Naive thymus-derived CD8-positive, alpha-beta T cell (primary cell): ENCODE measurements at regions not wholly inside any gene's neighbourhood (a gene's known extent, or its start where the extent isn't known, plus 50 kb on each side); places are given as distances from the start of the nearest gene placed in this dataset.

Source experiments
- ATAC-seq, 2 donors: fragments of 150-1000 bp; cut with Tn5 transposase in 1 of 2; sonication (Bioruptor Pico), chemical (Tn5 transposase) in 1 of 2; 1 replicate in 1 of 2; 2 replicates in 1 of 2; pipeline ENCODE4 v1.10.0; 2021; ENCODE audit warnings: mild to moderate bottlenecking in 2 of 2, moderate library complexity in 2 of 2
- POLR2A ChIA-PET: fragments of 350-600 bp; sonication (Branson Sonifier 250); formaldehyde crosslinking; loops from one replicate; lab custom pipeline; 2021; ENCODE audit warnings: antibody characterized with exemption; lab: Charles Lee
- DNase-seq, 10 donors: peaks; one replicate each; pipeline versions ENCODE4 v3.0.0 to v3.0.0-alpha.2; 2020 to 2022
- H3K27ac Mint-ChIP-seq, 10 donors: one replicate each; pipeline ENCODE4 v1.8.0; 2020 to 2022; ENCODE audit warnings: mild to moderate bottlenecking in 10 of 10, mixed read lengths in 10 of 10, moderate library complexity in 4 of 10, inconsistent platforms in 1 of 10
- H3K27me3 Mint-ChIP-seq, 5 donors: one replicate each; pipeline ENCODE4 v1.8.0; 2021 to 2022; ENCODE audit warnings: mixed read lengths in 5 of 5
- H3K36me3 Mint-ChIP-seq, 3 donors: one replicate each; pipeline ENCODE4 v1.8.0; 2020 to 2022; ENCODE audit warnings: mixed read lengths in 3 of 3, mild to moderate bottlenecking in 2 of 3, inconsistent platforms in 1 of 3
- H3K4me1 Mint-ChIP-seq, 4 donors: one replicate each; pipeline ENCODE4 v1.8.0; 2021 to 2022; ENCODE audit warnings: mixed read lengths in 4 of 4
- H3K4me3 Mint-ChIP-seq, 10 donors: one replicate each; pipeline ENCODE4 v1.8.0; 2020 to 2022; ENCODE audit warnings: mild to moderate bottlenecking in 10 of 10, mixed read lengths in 10 of 10, moderate library complexity in 6 of 10, inconsistent platforms in 1 of 10
- H3K9me3 Mint-ChIP-seq, 9 donors: one replicate each; pipeline ENCODE4 v1.8.0; 2020 to 2022; ENCODE audit warnings: mixed read lengths in 9 of 9, mild to moderate bottlenecking in 3 of 9, inconsistent platforms in 1 of 9, moderate library complexity in 1 of 9

DNA sequence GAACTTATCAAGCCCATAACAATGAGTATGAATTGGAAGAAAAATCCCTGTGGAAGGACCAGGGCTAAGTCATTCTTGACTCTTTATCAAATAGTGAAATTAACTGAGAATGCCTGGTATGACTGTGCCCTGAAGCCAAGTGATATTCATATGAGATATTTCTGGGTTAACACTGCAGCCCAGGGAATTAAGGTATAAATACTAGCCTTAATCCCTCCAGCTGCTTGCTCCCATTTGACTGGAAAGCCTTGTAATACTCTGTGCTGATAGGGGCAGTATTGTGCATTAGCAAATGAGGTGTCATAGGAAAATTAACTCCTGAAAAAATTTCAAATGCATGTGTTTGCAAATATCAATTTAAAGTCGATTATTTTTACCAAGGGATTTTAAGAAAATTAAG is 568.8 kb downstream of the LMO4 start:
- H3K9me3 Mint-ChIP-seq, result no peaks in the 10 kb centered on the region
- H3K27me3 Mint-ChIP-seq, result peaks cover 0 to 5% (median 3%) of the 10 kb centered on the region in 5 donors
- POLR2A ChIA-PET, result no interaction called here
- no peaks in the 10 kb centered on the region for H3K36me3 Mint-ChIP-seq
- DNase-seq (no peak), ATAC-seq (no peak)
- H3K4me1 Mint-ChIP-seq, result peaks cover 0 to 13% (median 0%) of the 10 kb centered on the region in 4 donors
- H3K4me3 Mint-ChIP-seq, result no peak overlapping the region
- H3K27ac Mint-ChIP-seq, result no peak overlapping the region

DNA sequence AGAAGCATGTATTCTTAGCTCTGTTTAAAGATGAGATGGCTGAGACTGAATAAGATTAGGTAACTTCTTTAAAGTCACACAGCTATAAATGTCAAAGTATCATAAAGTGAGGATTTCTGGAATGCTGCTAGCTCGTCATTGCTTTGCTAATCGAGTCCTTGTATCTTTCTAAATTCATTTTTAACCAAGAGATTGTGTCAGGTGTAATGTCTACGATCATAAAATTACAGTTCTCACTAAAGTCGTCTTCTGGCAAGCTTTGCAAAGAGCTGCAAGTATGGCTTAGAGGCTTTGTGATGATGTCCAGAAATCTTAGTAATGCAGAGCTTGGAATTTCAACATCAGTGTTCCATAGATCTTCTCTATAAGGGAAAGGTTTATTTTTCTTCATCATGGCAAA is 569.8 kb downstream of the LMO4 start:
- POLR2A ChIA-PET, result no interaction called here
- DNase-seq (no peak), ATAC-seq (no peak)
- Mint-ChIP-seq H3K4me1 (peaks cover 0 to 18% (median 3%) of the 10 kb centered on the region in 4 donors), H3K27me3 (peaks cover 0 to 5% (median 3%) of the 10 kb centered on the region in 5 donors), H3K9me3 (no peaks in the 10 kb centered on the region), H3K4me3 (no peak overlapping the region), H3K27ac (no peak overlapping the region), H3K36me3 (no peaks in the 10 kb centered on the region)

DNA sequence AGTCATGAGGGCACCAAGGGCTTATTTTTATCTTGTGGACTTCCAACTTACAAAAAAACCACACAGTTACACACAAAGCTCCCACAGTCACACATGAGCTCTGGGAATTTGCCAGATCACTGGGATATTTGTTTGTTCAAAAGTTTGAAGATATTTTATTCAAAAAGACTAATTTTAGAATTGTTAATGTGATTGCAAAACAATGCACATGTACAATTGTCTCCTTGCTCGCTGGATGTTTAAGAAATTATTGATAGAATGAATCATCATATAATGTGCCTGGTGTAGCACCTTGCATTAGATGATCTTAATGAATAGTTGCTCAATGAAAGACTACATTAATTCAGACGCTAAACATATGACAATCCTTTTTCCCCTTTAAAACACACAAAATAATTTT is 570.3 kb downstream of the LMO4 start:
- Mint-ChIP-seq H3K4me3 (no peak overlapping the region), H3K27me3 (peaks cover 0 to 5% (median 3%) of the 10 kb centered on the region in 5 donors), H3K27ac (no peak overlapping the region), H3K36me3 (no peaks in the 10 kb centered on the region), H3K9me3 (no peaks in the 10 kb centered on the region), H3K4me1 (peaks cover 0 to 15% (median 3%) of the 10 kb centered on the region in 4 donors)
- ATAC-seq, result no peak
- POLR2A ChIA-PET, result no interaction called here
- no peak for DNase-seq

DNA sequence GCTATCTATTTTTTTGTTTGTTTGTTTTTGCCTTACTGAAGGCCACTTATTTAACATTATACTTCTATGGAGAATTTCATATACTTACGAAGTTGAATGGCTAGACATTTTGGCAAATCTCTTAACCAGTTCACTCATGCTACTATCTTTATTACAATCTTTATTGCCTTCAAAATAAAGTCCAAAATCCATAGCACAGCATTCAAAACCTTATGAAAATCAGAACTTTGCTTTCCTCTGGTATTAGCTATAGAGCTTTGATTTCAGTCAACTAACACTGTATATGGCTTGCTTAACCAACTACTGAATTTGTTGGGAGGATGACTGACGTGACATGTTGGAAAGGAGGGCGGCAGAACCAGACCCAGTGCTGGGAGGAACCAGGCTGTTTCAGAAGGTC is 571.1 kb downstream of the LMO4 start:
- no peak overlapping the region for H3K27ac Mint-ChIP-seq
- no peak for ATAC-seq
- H3K9me3 Mint-ChIP-seq, result no peaks in the 10 kb centered on the region
- H3K36me3 Mint-ChIP-seq, result no peaks in the 10 kb centered on the region
- no peak overlapping the region for H3K4me3 Mint-ChIP-seq
- POLR2A ChIA-PET, result no interaction called here
- peaks cover 0 to 10% (median 3%) of the 10 kb centered on the region in 4 donors for H3K4me1 Mint-ChIP-seq
- H3K27me3 Mint-ChIP-seq, result peaks cover 0 to 8% (median 4%) of the 10 kb centered on the region in 5 donors
- DNase-seq, result no peak

DNA sequence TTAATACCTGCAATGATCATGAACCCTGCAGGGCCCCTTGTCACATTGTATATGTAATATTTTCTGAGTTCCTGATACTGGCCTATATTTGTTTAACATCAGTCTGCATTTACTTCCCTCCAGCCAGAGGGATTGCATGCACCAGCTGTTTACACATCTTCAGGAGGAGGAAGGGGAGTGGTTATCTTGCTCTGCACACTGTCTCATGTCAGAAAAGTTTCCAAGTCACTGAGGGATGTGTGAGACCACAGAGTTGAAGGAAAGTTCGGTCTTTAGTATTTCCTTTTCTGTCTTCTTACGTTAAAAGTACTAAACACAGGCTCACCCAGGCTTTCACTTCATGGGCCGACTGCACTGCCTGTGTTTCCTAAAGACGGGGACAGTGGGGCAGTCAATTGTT is 574.1 kb downstream of the LMO4 start:
- Mint-ChIP-seq H3K36me3 (no peaks in the 10 kb centered on the region), H3K27ac (peak overlapping the region in 1 of 10 donors; percentile 19), H3K9me3 (no peaks in the 10 kb centered on the region), H3K4me3 (no peak overlapping the region), H3K4me1 (peaks cover 0 to 10% (median 3%) of the 10 kb centered on the region in 4 donors), H3K27me3 (peaks cover 0 to 8% (median 4%) of the 10 kb centered on the region in 5 donors)
- POLR2A ChIA-PET, result no interaction called here
- ATAC-seq (no peak), DNase-seq (no peak)

DNA sequence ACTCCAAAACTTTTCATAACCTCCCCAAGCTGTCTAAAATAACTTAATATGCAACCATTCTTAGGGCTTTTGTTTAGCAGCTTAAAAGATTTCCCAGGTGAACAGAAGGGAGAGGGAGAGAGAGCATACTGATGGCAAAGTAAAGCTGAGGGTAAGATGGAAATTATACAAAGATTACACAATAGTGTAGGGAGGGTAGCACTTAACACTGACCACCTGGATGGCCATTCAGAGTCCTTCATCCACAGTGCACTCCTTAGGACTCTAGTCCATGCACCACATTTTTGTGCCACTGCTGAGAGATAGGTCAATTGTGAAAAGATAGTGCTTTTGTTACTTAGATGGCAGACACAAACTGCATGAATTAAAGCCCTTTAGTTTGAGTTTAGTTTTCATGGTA is 574.6 kb downstream of the LMO4 start:
- Mint-ChIP-seq H3K4me3 (no peak overlapping the region), H3K36me3 (no peaks in the 10 kb centered on the region), H3K27me3 (peaks cover 0 to 8% (median 4%) of the 10 kb centered on the region in 5 donors), H3K27ac (peak overlapping the region in 1 of 10 donors; percentile 19), H3K9me3 (no peaks in the 10 kb centered on the region), H3K4me1 (peaks cover 0 to 10% (median 3%) of the 10 kb centered on the region in 4 donors)
- ATAC-seq (no peak), DNase-seq (no peak)
- POLR2A ChIA-PET, result no interaction called here

DNA sequence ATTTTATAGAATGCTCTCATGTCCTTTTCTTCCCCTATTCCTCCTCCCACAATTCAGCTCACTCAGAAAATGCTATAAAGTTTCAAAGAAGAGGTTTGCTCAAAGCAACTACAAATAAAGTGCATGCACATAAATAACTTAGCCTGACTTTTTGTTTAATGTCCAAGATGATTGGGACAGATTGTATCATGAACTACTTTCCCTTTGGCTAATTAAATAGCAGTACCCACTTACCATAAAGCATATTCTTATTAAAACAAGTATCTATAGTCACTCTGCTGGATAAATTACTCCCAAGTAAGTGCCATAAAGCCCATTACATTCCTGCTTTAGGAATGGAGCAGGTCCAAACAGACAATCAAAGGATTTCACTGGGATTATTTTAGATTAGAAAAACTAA is 576.0 kb downstream of the LMO4 start:
- DNase-seq, result no peak
- Mint-ChIP-seq H3K4me1 (peaks cover 0 to 10% (median 3%) of the 10 kb centered on the region in 4 donors), H3K9me3 (no peaks in the 10 kb centered on the region), H3K27ac (no peak overlapping the region), H3K27me3 (peaks cover 0 to 8% (median 4%) of the 10 kb centered on the region in 5 donors), H3K4me3 (no peak overlapping the region), H3K36me3 (no peaks in the 10 kb centered on the region)
- ATAC-seq, result no peak
- POLR2A ChIA-PET, result no interaction called here

DNA sequence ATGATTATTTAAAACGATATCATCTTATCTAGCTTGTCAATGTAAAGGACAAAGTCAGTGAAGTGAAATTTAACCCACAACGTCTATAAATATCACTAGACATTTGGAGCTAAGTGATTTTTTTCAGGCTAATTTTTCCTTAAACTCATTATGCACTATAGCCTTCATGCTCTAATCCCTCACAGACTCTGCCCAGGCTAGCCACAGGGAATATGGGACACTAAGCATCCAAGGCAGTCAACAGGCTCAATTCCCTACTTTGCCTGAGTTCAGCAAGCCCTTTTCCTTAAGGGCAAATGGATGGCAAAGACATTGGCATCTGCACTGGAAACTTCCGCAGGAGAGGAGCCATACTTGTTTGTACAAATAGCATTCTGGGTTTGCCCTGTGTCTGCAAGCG is 577.0 kb downstream of the LMO4 start:
- Mint-ChIP-seq H3K27me3 (peaks cover 0 to 3% (median 3%) of the 10 kb centered on the region in 5 donors), H3K27ac (no peak overlapping the region), H3K36me3 (no peaks in the 10 kb centered on the region), H3K9me3 (no peaks in the 10 kb centered on the region), H3K4me1 (peaks cover 0 to 10% (median 3%) of the 10 kb centered on the region in 4 donors), H3K4me3 (no peak overlapping the region)
- ATAC-seq, result no peak
- POLR2A ChIA-PET, result no interaction called here
- no peak for DNase-seq

DNA sequence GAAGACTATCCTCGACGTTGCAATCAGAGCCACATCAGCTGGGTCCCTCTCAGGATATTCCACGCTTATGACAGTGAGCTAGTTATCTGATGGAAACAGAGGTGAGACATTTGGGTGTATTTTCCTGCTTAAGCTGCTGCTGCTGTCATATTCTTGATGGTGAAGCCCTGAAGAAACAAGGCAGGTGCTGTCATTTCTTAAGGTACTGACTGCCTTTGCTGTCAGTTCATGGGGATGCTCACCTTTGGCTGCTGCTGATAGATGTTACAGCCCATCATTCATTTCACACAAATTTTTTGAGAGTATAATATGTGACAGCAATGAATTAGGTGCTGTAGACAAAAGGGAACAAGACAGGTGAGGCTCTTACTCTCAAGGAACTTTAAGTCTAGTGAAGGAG is 577.4 kb downstream of the LMO4 start:
- Mint-ChIP-seq H3K4me3 (no peak overlapping the region), H3K27me3 (peaks cover 0 to 3% (median 1%) of the 10 kb centered on the region in 5 donors), H3K27ac (no peak overlapping the region), H3K36me3 (no peaks in the 10 kb centered on the region), H3K9me3 (peaks cover 0 to under 1% (median 0%) of the 10 kb centered on the region in 9 donors), H3K4me1 (peaks cover 0 to 10% (median 3%) of the 10 kb centered on the region in 4 donors)
- DNase-seq (no peak), ATAC-seq (no peak)
- POLR2A ChIA-PET, result no interaction called here

DNA sequence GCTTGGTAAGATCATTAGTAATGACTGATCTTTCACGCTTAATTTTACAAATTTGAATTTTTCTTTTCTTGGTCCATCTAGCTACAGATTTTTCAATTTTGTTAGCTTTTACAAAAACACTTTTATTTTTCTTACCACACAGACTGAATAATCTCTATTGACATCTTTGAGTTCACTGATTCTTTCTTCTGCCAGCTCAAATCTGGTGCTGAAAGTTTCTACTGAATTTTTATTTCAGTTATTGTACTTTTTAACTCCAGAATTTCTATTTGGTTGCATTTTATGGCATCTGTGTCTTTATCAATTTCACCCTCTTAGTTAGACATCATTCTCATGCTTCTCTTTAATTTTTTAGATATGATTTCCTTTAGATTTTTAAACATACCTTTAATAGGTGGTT is 584.7 kb downstream of the LMO4 start:
- H3K4me3 Mint-ChIP-seq, result no peak overlapping the region
- H3K9me3 Mint-ChIP-seq, result peaks cover 0 to 28% (median 17%) of the 10 kb centered on the region in 9 donors
- no peak for ATAC-seq

DNA sequence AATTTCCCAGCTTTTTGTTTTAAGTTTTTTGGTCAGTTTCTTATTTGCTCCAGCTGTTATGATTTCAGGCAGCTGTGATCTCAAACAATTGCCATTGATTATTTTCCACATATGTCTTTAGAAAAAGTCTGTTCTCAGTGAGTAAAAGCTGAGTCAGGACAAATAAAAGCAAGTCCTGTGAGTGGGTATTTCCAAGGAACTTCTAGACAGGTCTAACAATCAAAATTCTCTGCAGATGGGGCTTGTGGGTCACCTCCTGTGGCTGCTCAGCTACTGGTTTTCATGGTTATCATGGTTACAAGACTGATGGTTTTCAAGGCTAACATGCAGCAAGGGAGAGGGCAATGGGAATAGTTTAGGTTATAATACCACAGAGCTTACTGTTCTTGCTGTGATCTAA is 585.7 kb downstream of the LMO4 start:
- H3K4me3 Mint-ChIP-seq, result no peak overlapping the region
- peaks cover 0 to 28% (median 17%) of the 10 kb centered on the region in 9 donors for H3K9me3 Mint-ChIP-seq
- no peak overlapping the region for H3K27ac Mint-ChIP-seq
- POLR2A ChIA-PET, result no interaction called here
- H3K4me1 Mint-ChIP-seq, result no peaks in the 10 kb centered on the region
- peaks cover 0 to 15% (median 2%) of the 10 kb centered on the region in 3 donors for H3K36me3 Mint-ChIP-seq
- ATAC-seq, result no peak
- DNase-seq, result no peak
- peaks cover 0 to 20% (median 4%) of the 10 kb centered on the region in 5 donors for H3K27me3 Mint-ChIP-seq

More for the DNA sequence above, 584.7 kb downstream of the LMO4 start:
- H3K4me1 Mint-ChIP-seq, result no peaks in the 10 kb centered on the region
- DNase-seq, result no peak
- POLR2A ChIA-PET, result no interaction called here
- H3K36me3 Mint-ChIP-seq, result peaks cover 0 to 15% (median 2%) of the 10 kb centered on the region in 3 donors
- H3K27me3 Mint-ChIP-seq, result peaks cover 0 to 20% (median 4%) of the 10 kb centered on the region in 5 donors
- H3K27ac Mint-ChIP-seq, result no peak overlapping the region

DNA sequence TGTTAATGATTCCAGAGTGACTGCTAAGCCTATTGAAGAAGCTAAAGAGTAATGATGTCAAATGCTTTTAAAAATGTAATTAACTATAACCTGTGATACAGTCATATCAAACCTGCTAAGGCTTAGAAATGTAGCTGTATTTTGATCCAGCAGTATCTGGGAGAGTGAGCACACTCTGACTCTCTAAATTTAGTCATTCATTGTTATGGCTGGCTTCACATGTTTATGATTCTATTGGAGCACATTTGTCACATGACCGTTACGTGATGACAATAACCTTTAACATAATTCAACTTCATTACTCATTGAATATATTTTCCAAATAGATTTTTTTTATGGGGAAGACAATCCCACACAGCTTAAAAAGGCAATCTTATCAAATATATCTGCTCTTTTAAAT is 587.1 kb downstream of the LMO4 start:
- Mint-ChIP-seq H3K9me3 (peaks cover 0 to 28% (median 17%) of the 10 kb centered on the region in 9 donors), H3K27me3 (peaks cover 0 to 20% (median 4%) of the 10 kb centered on the region in 5 donors), H3K27ac (no peak overlapping the region), H3K4me1 (no peaks in the 10 kb centered on the region), H3K4me3 (no peak overlapping the region), H3K36me3 (peaks cover 0 to 15% (median 2%) of the 10 kb centered on the region in 3 donors)
- ATAC-seq, result no peak
- DNase-seq, result no peak
- POLR2A ChIA-PET, result no interaction called here

DNA sequence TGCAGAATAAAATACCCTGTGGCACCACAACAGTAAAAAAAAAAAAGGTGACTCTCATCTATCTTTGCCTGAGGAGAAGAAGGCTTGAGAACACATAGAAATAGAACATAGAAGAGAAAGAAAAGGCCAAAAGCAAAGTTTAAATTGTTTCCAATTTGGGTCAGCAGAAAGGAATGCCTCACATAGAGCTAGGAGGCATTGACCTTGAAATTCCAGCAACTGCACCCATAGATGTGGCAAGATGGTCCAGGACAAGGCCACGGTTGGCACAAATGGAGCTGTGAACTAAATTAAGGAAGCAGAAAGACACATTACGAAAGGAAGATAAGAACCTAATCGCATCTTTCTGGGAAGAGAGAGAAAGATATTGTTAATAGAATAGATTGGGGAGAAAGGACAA is 588.3 kb downstream of the LMO4 start:
- no peak for ATAC-seq
- Mint-ChIP-seq H3K4me3 (no peak overlapping the region), H3K27me3 (peaks cover 0 to 20% (median 4%) of the 10 kb centered on the region in 5 donors), H3K36me3 (peaks cover 0 to 15% (median 2%) of the 10 kb centered on the region in 3 donors), H3K4me1 (no peaks in the 10 kb centered on the region), H3K9me3 (peaks cover 0 to 22% (median 13%) of the 10 kb centered on the region in 9 donors), H3K27ac (no peak overlapping the region)
- no peak for DNase-seq
- POLR2A ChIA-PET, result no interaction called here

DNA sequence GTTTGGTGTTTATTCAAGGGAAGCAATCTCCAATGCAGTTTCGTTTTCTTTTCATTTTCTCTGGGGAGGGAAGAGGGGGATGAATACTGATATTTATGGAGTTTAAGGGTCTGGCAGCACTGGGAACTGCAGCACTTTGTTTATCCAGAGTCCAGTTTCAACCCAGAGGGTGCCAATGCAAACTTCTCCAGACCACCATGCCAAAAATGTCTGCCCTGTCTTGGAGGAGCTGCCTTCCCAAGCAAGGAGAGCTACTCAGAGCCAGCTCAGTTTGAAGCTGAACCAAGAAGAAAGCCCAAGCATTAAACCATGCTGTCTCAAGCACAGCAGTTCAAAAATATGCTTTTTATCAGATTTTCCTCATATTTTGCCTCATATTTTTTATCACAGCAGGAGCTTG is 589.7 kb downstream of the LMO4 start:
- H3K9me3 Mint-ChIP-seq, result peaks cover 0 to 14% (median 6%) of the 10 kb centered on the region in 9 donors
- DNase-seq (no peak), ATAC-seq (no peak)
- peaks cover 0 to 20% (median 4%) of the 10 kb centered on the region in 5 donors for H3K27me3 Mint-ChIP-seq
- no peaks in the 10 kb centered on the region for H3K4me1 Mint-ChIP-seq
- no peak overlapping the region for H3K4me3 Mint-ChIP-seq
- no peak overlapping the region for H3K27ac Mint-ChIP-seq
- POLR2A ChIA-PET, result no interaction called here
- H3K36me3 Mint-ChIP-seq, result peaks cover 0 to 8% (median 0%) of the 10 kb centered on the region in 3 donors
